Tibial nerve (tissue), 4 donors: ENCODE measurements at regions not wholly inside any gene's neighbourhood (a gene's known extent, or its start where the extent isn't known, plus 50 kb on each side); places are given as distances from the start of the nearest gene placed in this dataset.

ENCODE experiments used
- CTCF ChIP-seq, 5 experiments: fragments of 200-600 bp in 3 of 5; fragments of 450-650 bp in 2 of 5; sonication (generic) in 3 of 5; IDR thresholded peaks; one replicate each; pipeline ENCODE4 v1.5.1; 2016 to 2019; ENCODE audit warnings: antibody characterized with exemption in 5 of 5, mild to moderate bottlenecking in 3 of 5, moderate library complexity in 2 of 5
- EP300 ChIP-seq, 2 donors: sonication (generic); formaldehyde crosslinking; IDR thresholded peaks; one replicate each; pipeline ENCODE4 v1.6.1; 2017; ENCODE audit warnings: antibody characterized with exemption in 2 of 2, mild to moderate bottlenecking in 1 of 2
- POLR2A ChIP-seq, 2 donors: fragments of 450-650 bp; IDR thresholded peaks; one replicate each; pipeline ENCODE4 v1.6.1; 2017; ENCODE audit warnings: antibody characterized with exemption in 2 of 2, mild to moderate bottlenecking in 2 of 2, moderate library complexity in 2 of 2

DNA sequence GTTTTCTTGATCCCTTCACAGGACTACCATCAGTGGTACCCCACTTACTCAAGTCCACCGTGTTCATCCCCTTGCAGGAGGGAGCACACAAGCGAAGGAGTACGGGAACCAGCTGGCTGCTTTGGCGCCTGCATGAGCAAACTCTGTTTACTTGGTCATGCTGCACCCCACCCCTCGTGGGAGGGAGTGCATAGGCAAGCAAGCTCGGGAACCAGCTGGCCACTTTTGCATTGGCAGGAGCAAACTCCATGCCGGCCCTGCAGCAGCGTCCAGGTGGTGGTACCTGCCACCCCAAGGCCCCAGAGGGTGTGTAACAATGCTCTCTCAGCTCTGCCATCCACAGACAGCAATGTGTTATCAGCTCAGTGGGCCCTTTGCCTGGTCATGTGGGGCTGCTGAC lies 737.8 kb downstream of the FAM181B start:
- TF ChIP-seq POLR2A (IDR thresholded peaks at IDR 0.05) (no peak), CTCF (IDR thresholded peaks at IDR 0.05) (no peak), EP300 (IDR thresholded peaks at IDR 0.05) (no peak)
